IPS-NIHi11 (cell line): ENCODE measurements at regions not wholly inside any gene's neighbourhood (a gene's known extent, or its start where the extent isn't known, plus 50 kb on each side); places are given as distances from the start of the nearest gene placed in this dataset.
"Not testable (repeated sequence)": the region's sequence is repeated elsewhere in the genome, so short reads cannot be mapped to it uniquely, and the experiment has no call there.

Experiments
- DNase-seq: peaks from one replicate; pipeline ENCODE4 v3.0.0; 2012; ENCODE audit warnings: mixed read lengths, low spot score

DNA sequence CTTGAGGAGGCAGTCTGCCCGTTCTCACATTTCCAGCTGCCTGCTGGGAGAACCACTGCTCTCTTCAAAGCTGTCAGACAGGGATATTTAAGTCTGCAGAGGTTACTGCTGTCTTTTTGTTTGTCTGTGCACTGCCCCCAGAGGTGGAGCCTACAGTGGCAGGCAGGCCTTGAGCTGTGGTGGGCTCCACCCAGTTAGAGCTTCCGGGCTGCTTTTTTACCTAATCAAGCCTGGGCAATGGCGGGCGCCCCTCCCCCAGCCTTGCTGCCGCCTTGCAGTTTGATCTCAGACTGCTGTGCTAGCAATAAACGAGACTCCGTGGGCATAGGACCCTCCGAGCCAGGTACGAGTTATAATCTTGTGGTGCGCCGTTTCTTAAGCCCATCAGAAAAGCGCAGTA is 414.6 kb upstream of the GRIN3A start:
- DNase-seq, result not testable (repeated sequence)

DNA sequence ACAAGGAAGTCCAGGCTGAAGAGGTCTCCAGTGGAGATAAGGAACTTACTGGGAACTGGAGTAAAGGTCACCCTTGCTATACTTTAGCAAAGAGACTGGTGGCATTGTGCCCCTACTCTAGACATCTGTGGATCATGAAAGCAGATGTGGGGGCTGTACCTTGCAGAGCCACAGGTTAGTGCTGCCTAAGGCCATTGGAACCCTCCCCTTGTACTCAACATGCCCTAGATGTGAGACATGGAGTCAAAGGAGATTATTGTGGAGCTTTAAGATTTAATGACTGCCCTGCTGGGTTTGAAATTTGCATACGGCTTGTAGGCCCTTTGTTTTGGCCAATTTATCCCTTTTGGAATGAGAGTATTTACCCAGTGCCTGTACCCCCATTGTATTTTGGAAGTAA is 397.3 kb upstream of the GRIN3A start:
- DNase-seq, result no peak

DNA sequence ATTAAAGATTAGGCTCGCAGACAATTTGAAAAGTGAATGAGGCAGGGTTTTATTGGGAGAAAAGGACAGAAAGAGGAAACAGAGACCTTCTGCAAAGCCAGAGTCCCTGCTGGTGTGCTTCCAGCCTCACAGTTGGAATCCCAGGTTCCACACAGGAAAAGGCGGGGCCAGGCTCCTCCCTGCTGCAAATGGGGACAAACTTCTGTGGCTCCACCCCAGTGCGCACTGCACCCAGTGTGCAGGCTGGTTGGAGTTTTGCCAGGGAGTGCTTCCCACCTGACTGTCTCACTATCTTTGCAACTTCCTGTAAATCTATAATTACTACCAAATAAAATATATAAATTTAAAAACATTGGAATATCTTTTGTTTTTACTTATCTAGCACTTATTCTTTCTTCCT is 386.0 kb upstream of the GRIN3A start:
- no peak for DNase-seq

GRCh38 chr9:102114557-102114956 is 376.1 kb upstream of the GRIN3A start:
- DNase-seq, result no peak

DNA sequence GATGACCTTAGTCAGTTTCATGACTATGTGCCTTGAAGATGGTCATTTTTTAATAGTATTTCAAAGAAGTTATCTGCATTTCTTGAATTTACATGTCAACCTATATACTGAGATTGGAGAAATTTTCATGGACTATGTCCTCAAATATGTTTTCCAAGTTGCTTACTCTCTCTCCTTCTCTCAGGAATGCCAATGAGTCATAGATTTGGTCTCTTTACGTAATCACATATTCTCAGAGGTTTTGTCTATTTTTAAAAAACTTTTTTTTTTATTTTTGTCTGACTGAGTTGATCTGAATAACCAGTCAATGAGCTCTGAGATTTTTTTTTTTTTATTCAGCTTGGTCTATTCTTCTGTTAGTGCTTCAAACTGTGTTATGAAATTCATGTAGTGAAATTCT is 374.7 kb upstream of the GRIN3A start:
- DNase-seq, result no peak

DNA sequence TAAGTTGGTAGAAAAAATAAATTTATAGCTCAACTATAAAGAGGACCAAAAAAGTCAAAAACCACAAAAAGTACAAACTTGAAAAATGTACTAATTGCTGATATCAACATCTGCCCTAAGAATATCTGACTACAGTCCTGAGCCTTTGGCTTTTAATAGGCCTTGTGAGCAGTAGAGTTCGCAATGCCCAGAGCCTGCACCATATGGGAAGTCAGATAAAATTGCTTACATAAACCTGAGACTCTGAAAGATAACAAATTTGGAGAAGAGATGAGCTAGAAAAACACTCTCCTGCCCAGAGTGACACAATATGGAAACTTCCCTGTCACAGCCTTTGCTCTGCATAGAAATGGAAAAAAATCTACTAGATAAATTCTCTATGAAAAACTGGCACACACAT is 368.0 kb upstream of the GRIN3A start:
- DNase-seq, result no peak

DNA sequence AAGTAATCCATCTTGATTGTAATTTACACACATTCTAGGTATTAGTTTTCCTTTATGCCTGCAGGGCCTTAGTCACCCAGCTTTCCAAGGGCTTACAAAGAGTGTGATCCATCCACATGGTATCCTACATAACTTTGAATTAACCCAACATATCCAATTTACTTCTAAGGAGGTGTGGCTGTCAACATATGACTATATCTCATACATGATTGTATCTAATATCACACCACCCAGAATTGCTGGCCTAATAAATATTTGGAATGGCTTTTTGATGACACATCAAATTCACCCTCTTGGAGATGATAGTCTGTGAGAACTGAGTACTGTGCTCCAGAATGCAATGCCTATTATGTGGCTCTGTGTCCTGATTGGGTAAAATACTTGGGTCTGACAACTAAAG is 363.3 kb upstream of the GRIN3A start:
- no peak for DNase-seq

DNA sequence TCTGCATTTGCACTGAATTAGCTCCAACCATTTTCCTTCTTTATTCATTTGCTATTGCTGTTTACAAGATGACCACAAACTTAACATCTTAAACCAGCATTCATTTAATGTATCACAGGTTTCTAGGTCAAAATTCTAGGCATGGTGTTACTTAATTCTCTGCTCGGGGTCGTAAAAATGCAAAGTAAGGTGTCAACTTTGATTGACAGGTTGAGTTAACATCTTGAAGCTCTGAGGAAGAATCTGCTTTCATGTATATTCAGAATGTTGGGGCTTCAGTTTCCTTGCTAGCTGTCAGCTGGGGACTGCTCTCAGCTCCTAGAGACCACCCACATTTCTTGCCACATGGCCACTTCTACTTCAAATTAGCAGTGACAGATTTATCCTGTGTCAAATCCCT is 348.7 kb upstream of the GRIN3A start:
- no peak for DNase-seq

- no peak for DNase-seq
Observed at GRCh38 chr9:102085548-102085947, 347.1 kb upstream of the GRIN3A start.

- DNase-seq, result no peak
Observed at GRCh38 chr9:102072059-102072764, 333.8 kb upstream of the GRIN3A start.

DNA sequence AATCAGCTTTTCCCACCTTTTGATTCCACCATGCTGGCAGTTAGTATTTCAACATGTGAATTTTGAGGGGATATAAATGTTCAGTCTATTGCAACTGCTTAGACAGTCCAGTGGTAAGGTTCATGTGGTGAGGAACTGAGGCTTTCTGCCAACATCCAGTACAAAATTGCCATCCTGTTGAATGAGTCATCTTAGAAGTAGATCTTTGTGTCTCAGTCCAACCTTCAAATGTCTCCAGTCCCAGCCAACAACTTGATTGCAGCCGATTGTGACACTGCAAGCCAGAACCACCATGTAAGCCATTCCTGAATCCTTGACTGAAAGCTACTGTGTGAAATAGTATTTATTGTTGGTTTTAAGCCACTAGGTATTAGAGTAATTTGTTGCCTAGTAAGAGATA is 331.5 kb upstream of the GRIN3A start:
- no peak for DNase-seq

DNA sequence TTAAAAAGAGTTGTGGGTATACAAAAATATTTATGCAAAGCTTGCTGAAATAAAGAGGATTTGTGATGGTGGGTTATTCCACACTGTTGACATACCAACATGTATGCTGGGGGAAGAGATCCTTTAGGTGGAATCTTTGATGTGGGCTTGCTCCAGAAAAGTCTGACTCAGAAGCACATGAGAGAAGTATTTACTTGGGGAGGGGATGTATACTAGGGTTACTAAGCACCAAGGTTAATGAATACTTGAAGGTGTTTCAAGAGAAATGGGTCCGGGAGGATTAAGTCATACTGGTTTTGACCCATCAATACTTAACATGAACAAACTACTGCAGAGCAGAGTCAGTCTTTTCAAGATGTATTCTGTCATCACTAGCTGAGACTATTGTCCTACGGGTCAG is 316.4 kb upstream of the GRIN3A start:
- no peak for DNase-seq

DNA sequence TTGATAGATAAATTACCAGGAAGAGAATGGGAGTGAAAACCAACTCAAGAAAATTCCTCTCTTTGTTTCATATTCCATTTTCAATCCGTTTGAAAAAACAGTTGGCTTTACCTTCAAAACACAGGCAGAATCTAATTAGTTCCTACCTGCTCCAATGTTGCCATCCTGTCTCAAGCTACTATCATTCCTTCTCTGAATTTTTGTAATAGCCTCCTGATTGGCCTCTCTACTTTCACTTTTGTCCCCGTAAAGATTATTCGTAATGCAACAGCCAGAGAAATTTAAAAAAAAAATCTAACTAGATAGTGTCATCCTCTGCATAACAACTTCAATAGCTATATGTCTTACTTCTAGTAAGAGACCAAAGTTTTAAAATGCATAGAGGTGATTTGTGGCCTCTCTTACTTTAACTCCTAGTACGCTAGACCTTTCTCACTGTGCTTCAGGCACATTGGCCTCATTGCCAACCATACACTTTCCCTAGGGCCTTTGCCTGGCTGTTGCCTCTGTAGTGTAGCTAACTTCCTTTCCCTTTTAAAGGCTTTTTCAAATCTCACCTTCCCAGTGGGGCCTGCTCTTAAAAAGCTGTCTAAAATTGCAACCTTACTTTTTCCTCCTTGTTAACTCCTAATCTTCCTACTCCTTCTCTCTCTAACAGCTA is 311.3 kb upstream of the GRIN3A start:
- no peak for DNase-seq

DNA sequence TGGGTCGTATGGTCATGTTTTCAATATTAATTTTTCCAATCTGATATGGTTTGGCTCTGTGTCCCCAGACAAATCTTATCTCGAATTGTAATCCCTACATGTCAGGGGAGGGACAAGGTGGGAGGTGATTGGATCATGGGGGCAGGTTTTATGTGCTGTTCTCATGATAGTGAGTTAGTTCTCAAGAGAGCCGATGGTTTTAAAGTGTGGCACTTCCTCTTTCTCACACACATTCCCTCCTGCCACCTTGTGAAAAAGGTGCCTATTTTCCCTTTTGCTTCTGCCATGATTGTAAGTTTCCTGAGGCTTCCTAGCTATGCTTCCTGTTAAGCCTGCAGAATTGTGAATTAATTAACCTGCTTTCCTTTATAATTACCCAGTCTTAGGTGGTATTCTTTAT is 309.1 kb upstream of the GRIN3A start:
- no peak for DNase-seq

- DNase-seq, result no peak
Observed at GRCh38 chr9:102044133-102044532, 305.7 kb upstream of the GRIN3A start.

GRCh38 chr9:102038006-102038405 is 299.6 kb upstream of the GRIN3A start:
- no peak for DNase-seq

DNA sequence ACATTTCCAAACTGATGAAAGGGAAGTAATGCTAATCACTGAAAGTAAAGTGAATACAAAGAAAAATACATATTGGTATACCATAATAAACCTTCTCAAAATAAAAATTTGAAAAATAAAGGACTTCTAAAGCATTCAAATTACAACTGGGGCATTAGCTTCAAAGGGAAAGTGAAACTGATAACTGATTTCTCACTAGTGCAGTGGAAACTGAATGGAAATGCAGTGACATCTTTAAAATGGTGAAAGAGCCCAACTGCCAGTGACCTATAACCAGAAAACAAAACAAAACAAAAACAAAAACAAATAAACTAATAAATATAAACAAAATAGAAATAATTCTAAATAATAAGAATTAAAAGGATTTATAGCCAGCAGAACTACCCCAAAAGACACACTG is 297.5 kb upstream of the GRIN3A start:
- no peak for DNase-seq

- DNase-seq, result no peak
Observed at GRCh38 chr9:102032614-102033013, 294.2 kb upstream of the GRIN3A start.

DNA sequence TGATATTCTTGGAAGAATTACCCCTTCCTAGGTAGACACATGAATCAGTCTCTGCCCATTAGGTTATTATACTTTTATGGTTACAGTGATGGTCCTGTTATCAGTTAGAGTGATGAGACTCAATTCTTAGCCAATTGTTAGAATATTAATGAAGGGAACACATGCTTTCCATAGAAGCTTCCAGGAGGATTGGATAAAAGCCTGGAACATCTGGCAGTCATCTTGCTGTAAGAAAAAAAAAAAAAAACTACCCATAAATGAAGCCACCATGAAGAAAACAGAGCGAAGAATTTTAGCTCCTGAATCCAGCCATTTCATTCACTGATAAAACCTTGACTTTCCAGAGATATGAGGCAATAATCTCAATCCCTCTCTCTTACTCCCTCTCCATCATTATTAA is 262.5 kb upstream of the GRIN3A start:
- no peak for DNase-seq

DNA sequence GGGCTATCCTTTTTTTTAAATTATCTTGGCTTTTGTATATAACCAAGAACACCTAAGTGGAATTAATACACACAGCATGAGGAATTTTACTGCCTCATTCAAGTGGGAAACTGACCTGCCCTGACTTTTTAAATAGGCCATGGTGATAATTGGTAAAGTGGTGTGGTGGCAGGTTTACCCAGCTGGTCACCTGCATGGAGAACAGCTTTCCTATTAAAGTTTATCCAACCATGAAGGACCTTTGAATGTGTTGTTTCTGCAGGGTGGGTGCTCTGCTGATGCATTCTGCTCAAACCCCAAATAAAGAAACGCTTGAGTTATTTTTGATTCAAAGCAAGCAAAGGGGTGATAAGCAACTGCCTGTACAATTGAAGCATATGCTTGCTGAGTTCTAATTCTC is 261.0 kb upstream of the GRIN3A start:
- peak; percentile 4 for DNase-seq

GRCh38 chr9:101995231-101995630 is 256.8 kb upstream of the GRIN3A start:
- DNase-seq, result peak; percentile 26

DNA sequence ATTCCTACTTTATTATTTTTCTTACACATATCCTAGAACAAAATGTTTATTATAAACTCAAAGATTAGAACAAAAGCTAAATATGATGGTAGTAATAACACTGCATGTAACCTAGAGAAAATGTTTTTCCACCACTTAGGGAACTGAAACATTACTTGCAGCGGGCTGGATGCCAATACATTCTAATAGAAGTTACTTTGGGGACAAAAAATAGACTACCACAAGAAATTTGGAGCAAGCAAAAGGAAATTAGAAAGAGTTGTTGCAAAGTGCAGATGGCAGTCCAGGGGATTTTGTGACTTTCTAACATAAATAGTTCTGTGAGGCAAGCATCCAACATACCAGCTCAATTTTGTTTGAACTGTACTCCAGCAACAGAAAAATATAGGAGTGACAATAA is 255.3 kb upstream of the GRIN3A start:
- no peak for DNase-seq

DNA sequence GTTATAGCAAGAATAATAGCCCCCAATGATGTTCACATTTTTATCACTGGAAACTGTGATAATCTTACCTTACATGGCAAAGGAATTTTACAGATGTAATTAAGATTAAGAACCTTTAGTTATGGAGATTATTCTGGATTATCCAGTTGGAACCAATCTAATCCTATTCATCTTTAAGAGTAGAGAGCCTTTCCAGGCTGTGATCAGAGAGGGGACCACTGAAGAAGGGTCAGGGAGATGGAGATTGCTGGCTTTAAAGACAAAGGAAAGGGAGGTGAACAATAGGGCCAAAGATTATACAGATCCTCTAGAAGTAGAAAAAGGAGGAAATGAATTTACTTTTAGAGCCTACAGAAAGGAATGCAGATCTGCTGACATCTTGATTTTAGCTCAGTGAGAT is 253.5 kb upstream of the GRIN3A start:
- no peak for DNase-seq

DNA sequence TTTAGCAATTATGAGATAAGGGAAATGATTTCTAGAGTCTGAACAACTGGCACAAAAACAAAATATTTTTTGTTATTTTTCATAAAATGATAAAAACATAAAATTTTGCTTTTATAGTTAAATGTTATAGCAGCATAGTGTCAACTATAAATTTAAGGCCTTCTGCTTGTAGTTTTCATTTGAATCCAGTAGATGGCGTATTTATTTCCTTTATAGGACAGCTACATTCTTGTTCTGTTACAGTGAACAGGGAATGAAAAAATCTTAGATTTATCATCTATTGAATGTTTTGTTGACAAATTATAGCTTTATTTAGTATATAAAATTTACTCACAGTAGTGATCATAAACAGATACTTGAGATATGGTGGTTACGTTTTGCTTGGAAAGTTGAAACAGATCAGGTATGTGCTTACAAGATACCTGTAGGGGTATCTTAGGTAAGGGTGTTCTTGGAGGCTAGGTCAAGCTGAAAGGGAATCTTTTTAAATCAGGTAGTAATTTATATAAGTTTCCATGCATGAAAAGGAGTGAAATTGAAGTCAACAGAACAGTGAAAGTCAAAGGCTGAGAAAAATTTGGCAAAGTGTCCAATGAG is 239.3 kb upstream of the GRIN3A start:
- DNase-seq, result no peak
